ENCODE measurements at regions not wholly inside any gene's neighbourhood (a gene's known extent, or its start where the extent isn't known, plus 50 kb on each side); places are given as distances from the start of the nearest gene placed in this dataset.

GRCh38 chr9:24708814-24709213, 163.1 kb upstream of the IZUMO3 start:
- TF ChIP-seq, protein P1, sequence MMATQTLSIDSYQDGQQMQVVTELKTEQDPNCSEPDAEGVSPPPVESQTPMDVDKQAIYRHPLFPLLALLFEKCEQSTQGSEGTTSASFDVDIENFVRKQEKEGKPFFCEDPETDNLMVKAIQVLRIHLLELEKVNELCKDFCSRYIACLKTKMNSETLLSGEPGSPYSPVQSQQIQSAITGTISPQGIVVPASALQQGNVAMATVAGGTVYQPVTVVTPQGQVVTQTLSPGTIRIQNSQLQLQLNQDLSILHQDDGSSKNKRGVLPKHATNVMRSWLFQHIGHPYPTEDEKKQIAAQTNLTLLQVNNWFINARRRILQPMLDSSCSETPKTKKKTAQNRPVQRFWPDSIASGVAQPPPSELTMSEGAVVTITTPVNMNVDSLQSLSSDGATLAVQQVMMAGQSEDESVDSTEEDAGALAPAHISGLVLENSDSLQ (IDR thresholded peaks at IDR 0.05) = no peak
- TF ChIP-seq FOXM1 (IDR thresholded peaks at IDR 0.05; ENCODE audit: borderline replicate concordance) (no peak), SP1 (IDR thresholded peaks at IDR 0.05) (no peak), CTBP1 (IDR thresholded peaks at IDR 0.05; ENCODE audit: borderline replicate concordance) (no peak), LEF1 (IDR thresholded peaks at IDR 0.05; ENCODE audit: borderline replicate concordance) (no peak), FOXA1 (IDR thresholded peaks at IDR 0.05) (no peak), L3MBTL2 (conservative IDR thresholded peaks at IDR 0.05) (no peak), TARDBP (IDR thresholded peaks at IDR 0.05) (no peak), BHLHE40 (IDR thresholded peaks at IDR 0.05; ENCODE audit: borderline replicate concordance) (no peak), ELF4 (IDR thresholded peaks at IDR 0.05) (no peak), SUZ12 (IDR thresholded peaks at IDR 0.05) (no peak), FOXK2 (IDR thresholded peaks at IDR 0.05) (no peak), NFRKB (IDR thresholded peaks at IDR 0.05) (no peak), ARNT (IDR thresholded peaks at IDR 0.05) (no peak)

Measured in HEK293T (cell line).